H9 (cell line): ENCODE measurements at regions not wholly inside any gene's neighbourhood (a gene's known extent, or its start where the extent isn't known, plus 50 kb on each side); places are given as distances from the start of the nearest gene placed in this dataset.

Experiments used
- DNase-seq: peaks from one replicate; pipeline ENCODE4 v3.0.0-alpha.2; 2017
- H2AFZ ChIP-seq: one replicate; pipeline ENCODE4 v1.6.1; 2013; ENCODE audit warnings: mild to moderate bottlenecking, low read length, control low read depth, moderate library complexity
- H2AK5ac ChIP-seq: 2 replicates; pipeline ENCODE4 v1.6.1; 2013; ENCODE audit warnings: low read length, control low read depth, mixed read lengths; ENCODE audit not compliant: insufficient read length
- H2BK120ac ChIP-seq: one replicate; pipeline ENCODE4 v1.6.1; 2013; ENCODE audit warnings: low read depth, mild to moderate bottlenecking, low read length, control low read depth, inconsistent platforms; ENCODE audit not compliant: poor library complexity, severe bottlenecking
- H2BK12ac ChIP-seq: 2 replicates; pipeline ENCODE4 v1.6.1; 2013; ENCODE audit warnings: low read length, control low read depth, mixed read lengths, low read depth; ENCODE audit not compliant: insufficient read length
- H2BK15ac ChIP-seq: 2 replicates; pipeline ENCODE4 v1.6.1; 2013; ENCODE audit warnings: low read depth, low read length, control low read depth
- H2BK20ac ChIP-seq: one replicate; pipeline ENCODE4 v1.6.1; 2013; ENCODE audit warnings: low read depth, mild to moderate bottlenecking, low read length, control low read depth, inconsistent platforms; ENCODE audit not compliant: poor library complexity, severe bottlenecking
- H2BK5ac ChIP-seq: 2 replicates; pipeline ENCODE4 v1.6.1; 2013; ENCODE audit warnings: low read length, control low read depth, mixed read lengths; ENCODE audit not compliant: insufficient read length
- H3K14ac ChIP-seq: 2 replicates; pipeline ENCODE4 v1.6.1; 2013; ENCODE audit warnings: low read length, control low read depth; ENCODE audit not compliant: insufficient read depth
- H3K18ac ChIP-seq: 2 replicates; pipeline ENCODE4 v1.6.1; 2013; ENCODE audit warnings: low read depth, mild to moderate bottlenecking, mixed read lengths, low read length, control low read depth; ENCODE audit not compliant: insufficient read length
- H3K23ac ChIP-seq: 2 replicates; pipeline ENCODE4 v1.6.1; 2013; ENCODE audit warnings: low read length, control low read depth, mixed read lengths, low read depth; ENCODE audit not compliant: insufficient read length
- H3K23me2 ChIP-seq: 2 replicates; pipeline ENCODE4 v1.6.1; 2013; ENCODE audit warnings: low read depth, mild to moderate bottlenecking, mixed read lengths, low read length, control low read depth; ENCODE audit not compliant: insufficient read length, poor library complexity, severe bottlenecking
- H3K27ac ChIP-seq: 2 replicates; pipeline ENCODE4 v1.5.1; 2013; ENCODE audit warnings: low read length, control low read depth, mixed read lengths, low read depth; ENCODE audit not compliant: insufficient read length
- H3K27me3 ChIP-seq: 2 replicates; pipeline ENCODE4 v1.6.1; 2013; ENCODE audit warnings: low read length, control low read depth, inconsistent platforms; ENCODE audit not compliant: insufficient read depth
- H3K4ac ChIP-seq: 2 replicates; pipeline ENCODE4 v1.6.1; 2013; ENCODE audit warnings: low read depth, mild to moderate bottlenecking, control low read depth, inconsistent platforms, low read length, moderate library complexity
- H3K4me1 ChIP-seq: 2 replicates; pipeline ENCODE4 v1.6.1; 2013; ENCODE audit warnings: low read length, control low read depth, inconsistent platforms; ENCODE audit not compliant: insufficient read depth
- H3K4me2 ChIP-seq: 2 replicates; pipeline ENCODE4 v1.6.1; 2013; ENCODE audit warnings: low read length, control low read depth, mixed read lengths; ENCODE audit not compliant: insufficient read length, insufficient read depth
- H3K56ac ChIP-seq: 2 replicates; pipeline ENCODE4 v1.6.1; 2013; ENCODE audit warnings: low read depth, mild to moderate bottlenecking, mixed read lengths, low read length, control low read depth; ENCODE audit not compliant: insufficient read length
- H3K79me1 ChIP-seq: 2 replicates; pipeline ENCODE4 v1.6.1; 2013; ENCODE audit warnings: low read depth, mild to moderate bottlenecking, moderate library complexity, low read length, control low read depth, inconsistent platforms; ENCODE audit not compliant: insufficient read depth, poor library complexity, severe bottlenecking
- H3K79me2 ChIP-seq: 2 replicates; pipeline ENCODE4 v1.6.1; 2013; ENCODE audit warnings: low read length, control low read depth, inconsistent platforms; ENCODE audit not compliant: insufficient read depth
- H3K9ac ChIP-seq: 2 replicates; pipeline ENCODE4 v1.6.1; 2013; ENCODE audit warnings: low read length, control low read depth, mixed read lengths; ENCODE audit not compliant: insufficient read length; ENCODE audit errors: extremely low read depth
- H3K9me3 ChIP-seq: one replicate; pipeline ENCODE4 v1.6.1; 2013; ENCODE audit warnings: low read depth, low read length, inconsistent platforms; ENCODE audit not compliant: control insufficient read depth
- H3T11ph ChIP-seq: one replicate; pipeline ENCODE4 v1.6.1; 2013; ENCODE audit warnings: mild to moderate bottlenecking, low read length, control low read depth, inconsistent platforms
- H4K20me1 ChIP-seq: one replicate; pipeline ENCODE4 v1.6.1; 2013; ENCODE audit not compliant: control insufficient read depth, insufficient read length, insufficient read depth
- H4K5ac ChIP-seq: 2 replicates; pipeline ENCODE4 v1.6.1; 2013; ENCODE audit warnings: low read depth, mild to moderate bottlenecking, mixed read lengths, low read length, control low read depth; ENCODE audit not compliant: insufficient read length
- H4K8ac ChIP-seq: replicated peaks from 2 replicates; pipeline ENCODE4 v1.6.1; 2013; ENCODE audit warnings: low read length, control low read depth, mixed read lengths, low read depth; ENCODE audit not compliant: insufficient read length
- H4K91ac ChIP-seq: 2 replicates; pipeline ENCODE4 v1.6.1; 2013; ENCODE audit warnings: low read depth, mild to moderate bottlenecking, moderate library complexity, mixed read lengths, low read length, control low read depth; ENCODE audit not compliant: insufficient read length
- H3K27ac Mint-ChIP-seq, 3 experiments: 2 replicates in 2 of 3; 3 replicates in 1 of 3; pipeline ENCODE4 v1.8.0; 2020 to 2021; ENCODE audit warnings: mixed read lengths in 3 of 3, mild to moderate bottlenecking in 1 of 3, moderate library complexity in 1 of 3
- H3K27me3 Mint-ChIP-seq: 2 replicates; pipeline ENCODE4 v1.8.0; 2021; ENCODE audit warnings: low read depth, mild to moderate bottlenecking, moderate library complexity, mixed read lengths
- H3K36me3 Mint-ChIP-seq, 3 experiments: 2 replicates in 2 of 3; 3 replicates in 1 of 3; pipeline ENCODE4 v1.8.0; 2020 to 2021; ENCODE audit warnings: low read depth in 3 of 3, mixed read lengths in 3 of 3; ENCODE audit not compliant: insufficient read depth in 1 of 3
- H3K4me1 Mint-ChIP-seq, 2 experiments: 2 replicates each; pipeline ENCODE4 v1.8.0; 2020; ENCODE audit warnings: mixed read lengths in 2 of 2
- H3K4me3 Mint-ChIP-seq, 2 experiments: 2 replicates in 1 of 2; 3 replicates in 1 of 2; pipeline ENCODE4 v1.8.0; 2020 to 2021; ENCODE audit warnings: mild to moderate bottlenecking in 2 of 2, mixed read lengths in 2 of 2, moderate library complexity in 1 of 2
- H3K9me3 Mint-ChIP-seq, 2 experiments: 2 replicates in 1 of 2; 3 replicates in 1 of 2; pipeline ENCODE4 v1.8.0; 2020; ENCODE audit warnings: mild to moderate bottlenecking in 2 of 2, mixed read lengths in 2 of 2, moderate library complexity in 1 of 2
- CTCF ChIP-seq: fragments of 200-600 bp; sonication (generic); conservative IDR thresholded peaks from 3 replicates; pipeline ENCODE4 v1.8.0; 2021; ENCODE audit warnings: antibody characterized with exemption, mild to moderate bottlenecking
- WGBS: extraction: QIAGEN DNeasy Blood & Tissue Kit; methylation state at CpG from one replicate; pipeline ENCODE4 v1.1.7; 2013; ENCODE audit warnings: missing lambda C conversion rate, low lambda C conversion rate, mixed read lengths; ENCODE audit not compliant: insufficient read length; ENCODE audit errors: extremely low coverage; 5-methylcytosine and 5-hydroxymethylcytosine counted together

GRCh38 chr18:34399892-34400291, 175.2 kb upstream of the NOL4 start:
- Histone ChIP-seq H4K5ac (no peak overlapping the region), H4K20me1 (no peaks in the 10 kb centered on the region), H4K91ac (no peak overlapping the region), H2BK5ac (no peak overlapping the region), H3K4me1 (no peaks in the 10 kb centered on the region), H3K18ac (no peak overlapping the region), H2AK5ac (no peak overlapping the region), H2AFZ (no peak overlapping the region), H3T11ph (no peak overlapping the region), H3K9ac (no peak overlapping the region), H3K27me3 (no peaks in the 10 kb centered on the region), H3K9me3 (no peaks in the 10 kb centered on the region), H4K8ac (no peak overlapping the region), H2BK12ac (no peak overlapping the region), H3K27ac (no peak overlapping the region), H2BK15ac (no peak overlapping the region), H3K79me2 (no peaks in the 10 kb centered on the region), H3K4ac (no peak overlapping the region), H3K56ac (no peak overlapping the region), H3K23ac (no peak overlapping the region), H2BK20ac (no peak overlapping the region), H3K79me1 (no peaks in the 10 kb centered on the region), H3K4me2 (no peak overlapping the region), H2BK120ac (no peak overlapping the region), H3K23me2 (no peaks in the 10 kb centered on the region), H3K14ac (no peak overlapping the region)
- Mint-ChIP-seq H3K27ac (no peak overlapping the region), H3K36me3 (no peaks in the 10 kb centered on the region), H3K27me3 (no peaks in the 10 kb centered on the region), H3K9me3 (no peaks in the 10 kb centered on the region), H3K4me3 (no peak overlapping the region), H3K4me1 (no peaks in the 10 kb centered on the region)
- DNase-seq, result no peak
- no peak for TF ChIP-seq CTCF
- no CpG with 5 or more reads among the region's 3 CpGs for WGBS
